Anterior cingulate cortex (tissue), 58 donors: ENCODE measurements at regions not wholly inside any gene's neighbourhood (a gene's known extent, or its start where the extent isn't known, plus 50 kb on each side); places are given as distances from the start of the nearest gene placed in this dataset.

Source experiments
- DNase-seq, 58 donors: peaks; one replicate each; lab custom pipeline; 2025; lab: John Stamatoyannopoulos, UW

DNA sequence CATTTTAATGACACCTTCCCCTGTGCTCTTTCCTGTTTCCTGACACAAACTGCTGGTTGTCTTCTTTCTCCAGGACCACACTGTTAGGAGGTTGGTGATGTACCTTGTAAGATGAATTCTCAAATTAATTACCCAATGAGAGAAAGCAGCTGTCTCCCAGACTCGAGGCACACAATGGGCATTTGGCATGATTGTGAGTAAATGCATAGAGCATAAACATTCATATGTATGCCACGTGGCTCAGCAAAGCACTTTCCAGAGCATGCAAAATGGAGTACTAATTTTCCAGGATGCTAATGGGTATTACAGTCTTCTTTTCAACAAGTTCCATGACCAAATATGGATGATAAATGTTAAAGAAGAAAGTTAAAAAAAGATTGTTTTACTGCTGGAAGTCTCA lies 235.2 kb upstream of the KLHL29 start:
- DNase-seq, result no peak

DNA sequence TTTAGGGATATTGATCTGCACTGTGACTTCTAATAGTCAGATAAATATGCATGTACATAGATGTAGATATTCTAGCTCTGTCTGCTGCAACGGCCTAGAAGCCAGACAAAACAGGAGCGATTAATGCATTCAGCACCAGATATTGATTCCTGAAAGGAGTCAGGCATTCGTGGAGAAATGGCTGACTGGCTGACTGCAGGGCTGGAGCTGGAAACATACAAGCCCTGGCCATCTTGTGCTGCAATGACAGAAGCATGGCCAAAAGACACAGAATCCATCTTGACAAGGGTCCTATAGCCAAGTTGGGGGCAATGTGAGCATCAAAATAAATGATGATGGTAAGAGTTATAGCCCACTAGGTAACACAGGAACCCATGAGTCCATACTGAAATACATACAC lies 231.5 kb upstream of the KLHL29 start:
- no peak for DNase-seq

DNA sequence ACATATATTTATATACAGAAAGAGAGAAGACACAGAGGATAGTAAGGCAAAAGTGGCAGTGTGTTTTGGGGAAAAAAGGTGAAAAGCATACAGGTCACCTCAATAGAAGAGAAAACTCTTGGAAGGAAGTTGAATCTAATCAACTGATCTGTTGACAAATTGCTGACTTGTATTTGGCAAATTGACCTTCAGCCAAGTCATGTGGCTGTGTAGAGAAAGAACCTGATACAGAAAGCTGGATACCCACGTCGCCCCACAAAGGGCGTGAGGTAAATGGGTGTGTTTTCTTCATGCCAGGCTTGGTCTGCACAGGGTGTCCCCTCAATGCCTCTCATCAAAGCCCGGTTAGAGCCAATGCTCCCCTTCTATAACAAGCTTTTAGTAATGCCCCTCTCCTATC lies 230.0 kb upstream of the KLHL29 start:
- no peak for DNase-seq

DNA sequence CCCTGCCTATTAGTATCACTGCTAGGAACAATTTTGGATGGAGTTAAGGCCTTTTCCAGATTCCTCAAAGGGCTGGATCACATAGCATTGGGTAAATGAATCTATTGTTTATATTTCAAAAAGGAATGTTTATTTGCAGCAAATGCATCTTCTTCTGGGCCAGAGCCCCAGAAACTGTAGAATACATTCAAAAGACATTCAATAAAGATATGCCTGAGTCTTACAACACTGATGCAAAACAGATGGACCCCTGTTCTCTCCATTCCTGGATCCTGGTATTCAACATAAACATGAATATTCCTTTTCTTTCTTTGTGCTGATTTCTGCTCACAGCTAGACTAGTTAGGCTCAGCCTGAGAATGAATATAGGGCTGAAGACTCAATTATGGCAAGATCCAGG lies 227.2 kb upstream of the KLHL29 start:
- DNase-seq, result no peak

DNA sequence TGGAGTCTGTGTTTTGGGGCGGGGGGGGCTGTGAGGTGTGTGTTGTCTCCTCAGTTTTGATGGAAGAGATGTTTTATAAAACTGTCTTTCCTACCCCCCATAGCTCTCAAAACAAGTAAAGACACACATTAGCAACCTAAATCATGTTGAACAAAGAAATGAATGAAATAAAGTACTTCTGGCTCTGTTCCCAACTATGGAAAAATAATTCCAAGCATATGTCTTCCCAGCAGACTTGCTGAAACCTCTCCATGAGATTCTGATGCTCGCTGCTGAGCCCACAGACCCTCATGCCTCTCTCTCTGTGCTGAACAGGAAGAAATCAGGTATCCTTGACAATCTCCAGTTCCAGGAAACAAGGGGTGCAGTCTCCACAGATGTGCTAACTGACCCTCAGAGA lies 226.7 kb upstream of the KLHL29 start:
- DNase-seq, result no peak

DNA sequence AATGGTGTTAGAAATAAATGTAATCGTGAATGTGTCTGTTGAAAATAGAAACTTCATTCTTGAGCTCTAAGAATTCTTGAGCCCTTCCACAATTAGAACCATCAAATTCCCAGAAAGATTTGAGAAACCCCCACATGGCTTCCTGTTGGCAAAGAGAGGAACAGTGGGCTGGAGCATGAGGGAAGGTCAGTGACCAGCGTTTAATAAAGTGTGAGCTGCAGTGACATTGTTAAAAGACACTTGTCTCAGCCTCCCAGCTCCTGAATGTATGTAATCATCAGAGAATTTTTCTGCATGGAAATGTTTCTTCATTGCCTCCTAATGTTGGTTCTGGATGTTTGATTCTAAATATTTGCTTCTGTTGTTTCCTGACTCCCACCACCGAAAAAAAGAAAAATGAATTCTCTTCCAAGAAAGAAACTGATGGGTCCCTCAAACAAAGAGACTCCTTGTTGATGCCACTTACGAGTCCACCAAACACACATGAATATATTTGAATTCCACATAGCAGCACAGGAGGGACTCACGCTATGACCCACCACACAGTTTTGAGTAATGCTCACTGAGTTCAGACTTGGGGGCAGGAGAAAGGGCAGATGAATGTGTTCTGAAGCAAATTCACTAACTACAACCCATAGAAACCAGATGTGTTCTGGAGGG lies 225.1 kb upstream of the KLHL29 start:
- no peak for DNase-seq

DNA sequence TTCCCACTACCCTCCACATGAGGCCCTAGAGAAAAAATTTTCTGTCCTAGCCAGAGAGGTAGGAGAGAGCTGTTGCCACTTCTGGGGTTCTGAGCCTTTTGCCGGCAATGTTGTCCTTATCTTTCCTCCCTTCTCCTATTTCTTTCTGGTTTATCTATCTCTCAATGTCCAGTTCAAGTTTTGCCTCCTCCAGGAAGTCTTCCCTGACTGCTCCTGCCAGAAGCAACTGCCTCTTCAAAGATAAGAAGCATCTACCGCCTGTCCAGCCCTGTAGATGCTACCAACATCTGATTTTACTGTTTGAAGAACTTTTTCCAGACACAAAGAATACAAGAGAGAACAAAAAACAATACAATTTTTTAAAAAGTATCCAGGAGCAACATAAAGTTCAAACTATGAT lies 220.8 kb upstream of the KLHL29 start:
- DNase-seq, result no peak

DNA sequence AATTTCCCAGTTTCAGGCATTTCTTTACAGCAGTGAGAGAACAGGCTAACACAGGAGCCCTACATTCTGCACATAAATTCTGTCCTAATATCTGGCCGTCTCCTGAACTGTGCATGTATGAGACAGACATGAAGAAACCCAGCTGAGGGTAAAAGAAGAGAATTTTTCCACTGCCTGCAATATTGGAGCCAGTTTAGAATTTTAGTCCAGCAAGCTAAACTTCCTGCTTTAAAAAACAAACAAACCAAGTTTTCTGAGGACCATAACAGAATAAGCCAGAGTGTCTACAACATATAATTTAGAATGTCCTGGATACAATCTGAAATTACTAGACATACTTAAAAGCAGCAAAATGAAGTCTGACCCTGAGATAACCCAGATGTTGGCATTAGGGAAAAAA lies 215.1 kb upstream of the KLHL29 start:
- DNase-seq, result no peak

DNA sequence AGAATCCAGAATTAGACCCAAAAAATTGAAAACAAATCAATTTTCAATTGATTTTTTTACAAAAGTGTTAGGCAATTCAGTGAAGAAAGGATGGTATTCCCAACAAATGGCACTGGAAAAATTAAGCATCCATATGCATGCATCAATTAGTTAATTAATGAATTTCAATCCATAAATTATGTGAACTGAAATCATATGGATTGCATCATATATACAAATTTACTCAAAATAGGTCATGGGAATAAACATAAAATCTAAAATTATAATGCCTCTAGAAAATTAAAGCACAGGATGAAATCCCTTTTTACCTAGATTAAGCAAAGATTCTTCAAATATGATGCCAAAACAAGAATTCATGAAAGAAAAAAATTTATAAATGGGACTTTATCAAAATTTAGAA lies 213.9 kb upstream of the KLHL29 start:
- DNase-seq, result no peak

DNA sequence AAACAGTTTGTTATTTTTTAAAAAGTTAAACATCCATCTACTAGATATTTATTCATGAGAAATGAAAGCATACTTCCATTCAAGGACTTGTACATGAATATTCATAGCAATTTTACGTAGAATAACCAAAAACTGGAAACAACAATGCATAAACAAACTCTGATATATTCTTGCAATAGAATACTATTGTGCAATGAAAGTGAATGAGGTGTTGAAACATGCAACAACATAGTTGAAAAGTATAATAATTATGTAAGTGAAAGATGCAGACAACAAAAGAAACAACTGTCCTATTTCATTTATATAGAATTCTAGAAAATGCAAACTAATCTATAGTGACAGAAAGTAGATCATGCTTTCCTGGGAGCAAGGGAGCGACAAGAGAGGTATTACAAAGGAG lies 206.6 kb upstream of the KLHL29 start:
- no peak for DNase-seq

DNA sequence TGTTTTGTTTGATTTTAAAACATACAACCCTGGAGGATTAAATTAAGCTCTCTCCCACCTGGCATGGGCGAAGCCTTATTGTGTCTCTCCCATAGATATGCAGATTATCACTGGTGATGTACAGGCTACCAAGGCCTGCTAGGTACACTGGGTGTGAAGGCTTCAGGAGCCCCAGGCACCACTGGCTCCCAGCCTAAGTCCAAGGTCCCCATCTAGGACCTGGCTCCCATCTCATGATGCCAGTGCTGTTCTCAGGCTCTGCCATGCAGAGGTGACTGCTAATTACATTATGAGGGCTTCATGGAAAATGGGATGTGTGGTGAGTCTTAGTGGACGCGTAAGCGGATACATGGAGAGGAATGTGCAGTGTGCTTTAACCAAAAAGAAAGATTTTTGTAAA lies 201.2 kb upstream of the KLHL29 start:
- no peak for DNase-seq

DNA sequence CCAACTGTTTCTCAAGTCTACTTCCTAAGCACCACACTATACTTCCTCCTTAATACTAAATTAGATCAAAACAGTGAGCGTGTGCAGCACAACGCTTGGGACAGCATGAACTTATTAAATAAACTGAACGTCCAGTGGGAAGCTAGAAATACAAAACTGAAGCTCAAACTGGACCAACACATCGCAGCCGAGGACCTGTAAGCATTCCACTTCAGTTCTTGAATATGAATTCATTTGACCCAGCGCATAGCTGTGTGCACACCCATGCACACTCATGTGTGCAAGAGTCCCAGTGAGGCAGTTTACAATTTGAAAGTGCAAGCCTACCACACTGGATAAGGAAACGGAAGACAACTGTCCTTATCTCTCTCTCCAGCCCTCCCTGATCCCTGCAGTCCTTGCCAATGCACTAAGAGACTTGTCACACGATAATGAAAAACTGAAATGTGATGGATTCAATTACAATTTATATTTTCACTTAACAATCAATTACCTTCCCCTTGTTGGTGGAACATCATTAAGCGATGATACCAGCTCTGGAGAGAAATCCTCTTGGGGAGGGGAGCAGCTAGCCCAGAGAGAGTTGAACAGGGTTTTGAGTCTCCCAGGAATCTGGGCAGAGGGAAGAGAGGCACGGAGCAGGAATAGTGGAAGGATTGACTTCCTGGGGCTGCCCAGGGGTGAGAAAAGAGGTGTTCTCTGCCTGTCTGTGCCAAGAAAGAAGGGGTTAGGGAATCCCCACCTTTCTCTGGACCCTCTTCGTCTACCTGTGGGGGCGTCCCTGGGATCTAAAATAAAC lies 186.5 kb upstream of the KLHL29 start:
- no peak for DNase-seq

DNA sequence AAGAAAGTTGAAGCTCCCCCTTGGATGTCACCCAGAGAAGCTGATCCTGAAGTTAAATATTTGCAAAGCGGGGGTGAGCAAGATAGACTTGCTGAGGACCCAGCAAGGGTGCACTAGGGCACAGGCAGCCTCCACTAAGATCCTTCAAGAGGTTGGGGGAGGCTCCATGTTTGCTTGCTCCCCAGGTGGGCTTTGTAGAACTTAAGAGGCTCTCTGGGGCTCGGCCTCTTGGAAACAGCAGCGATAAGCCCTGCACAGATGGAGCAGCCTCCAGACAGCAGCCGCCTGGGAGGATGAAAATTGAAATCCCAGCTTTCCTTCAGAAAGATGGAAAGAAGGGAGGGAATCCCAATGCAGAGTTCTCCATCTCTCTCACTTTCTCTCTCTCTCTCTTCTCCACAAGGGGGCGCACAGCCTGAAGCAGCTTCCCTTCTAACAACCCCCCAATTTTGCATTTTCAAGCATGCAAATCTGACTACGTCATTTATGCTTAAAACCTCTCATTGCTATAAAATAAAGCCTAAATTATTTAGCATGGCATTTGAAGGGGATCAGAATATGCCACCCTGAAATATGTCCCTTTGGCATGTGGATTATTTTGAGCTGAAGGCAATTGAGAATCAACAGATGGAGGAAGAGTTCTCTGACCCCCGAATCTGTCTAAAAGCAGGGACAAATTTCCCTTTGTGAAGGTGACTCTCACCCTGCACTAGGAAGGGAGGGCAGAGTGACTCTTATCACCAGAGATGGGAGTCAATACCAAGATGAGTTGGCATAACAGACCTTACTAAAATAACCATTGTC lies 185.7 kb upstream of the KLHL29 start:
- no peak for DNase-seq

DNA sequence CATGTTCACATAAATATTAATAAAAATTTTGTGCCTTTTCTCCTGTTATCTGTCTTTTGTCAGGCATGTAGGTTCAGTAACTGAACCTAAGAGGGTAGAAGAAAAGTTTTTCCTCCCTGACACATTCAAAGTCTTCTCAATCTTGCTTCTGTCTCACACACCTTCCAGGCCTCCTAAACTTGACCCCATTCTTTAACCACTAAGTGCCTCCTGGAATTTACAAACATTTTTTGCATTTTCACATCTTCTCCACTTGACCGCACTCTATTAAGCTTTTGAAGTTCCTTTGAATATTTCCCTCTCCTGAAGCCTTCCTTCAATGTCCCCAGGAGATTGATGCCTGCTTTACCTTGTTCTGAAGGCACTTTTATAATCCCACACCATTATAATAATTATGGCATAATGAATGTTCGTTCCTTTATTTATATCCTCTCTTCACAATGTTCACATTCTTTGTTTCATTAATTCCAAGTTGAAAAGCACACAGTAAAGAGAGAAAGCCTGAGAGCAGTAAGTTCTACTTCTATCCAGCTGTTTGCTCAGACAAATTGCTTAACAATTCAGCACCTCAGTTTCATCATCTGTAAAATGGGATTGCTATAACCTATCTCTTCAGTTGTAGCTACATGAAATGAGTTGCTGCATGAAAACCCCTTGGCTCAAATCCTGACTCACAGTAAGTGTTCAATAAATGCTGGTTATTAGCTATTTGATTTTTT lies 184.8 kb upstream of the KLHL29 start:
- DNase-seq, result no peak

DNA sequence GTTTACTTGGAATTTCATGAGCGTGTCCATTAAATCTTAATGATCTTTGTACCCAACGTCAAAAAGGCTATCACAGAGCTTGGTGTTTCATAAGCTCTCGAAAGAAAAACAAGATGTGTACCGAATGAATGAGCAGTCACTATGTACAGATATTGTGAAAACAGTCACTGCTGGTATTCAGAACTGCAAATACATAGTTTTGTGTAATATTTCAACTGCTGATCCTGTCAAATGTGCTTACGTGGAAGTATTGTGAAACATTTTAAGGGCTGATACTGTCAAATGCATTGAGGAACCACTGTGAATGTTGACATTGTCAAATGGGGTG lies 184.2 kb upstream of the KLHL29 start:
- no peak for DNase-seq

DNA sequence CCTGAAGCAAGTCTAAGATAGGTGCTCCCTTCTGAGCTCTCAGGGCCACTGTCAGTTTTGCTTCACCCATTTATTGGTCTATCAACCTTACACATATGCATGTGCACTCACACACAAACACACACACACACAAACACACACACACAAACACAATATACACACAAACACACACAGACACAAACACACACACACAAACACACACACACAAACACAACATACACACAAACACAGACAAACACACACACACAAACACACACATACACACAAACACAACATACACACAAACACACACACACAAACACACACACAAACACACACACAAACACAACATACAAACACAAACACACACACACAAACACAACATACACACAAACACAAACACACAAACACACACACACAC lies 181.6 kb upstream of the KLHL29 start:
- DNase-seq, result no peak

DNA sequence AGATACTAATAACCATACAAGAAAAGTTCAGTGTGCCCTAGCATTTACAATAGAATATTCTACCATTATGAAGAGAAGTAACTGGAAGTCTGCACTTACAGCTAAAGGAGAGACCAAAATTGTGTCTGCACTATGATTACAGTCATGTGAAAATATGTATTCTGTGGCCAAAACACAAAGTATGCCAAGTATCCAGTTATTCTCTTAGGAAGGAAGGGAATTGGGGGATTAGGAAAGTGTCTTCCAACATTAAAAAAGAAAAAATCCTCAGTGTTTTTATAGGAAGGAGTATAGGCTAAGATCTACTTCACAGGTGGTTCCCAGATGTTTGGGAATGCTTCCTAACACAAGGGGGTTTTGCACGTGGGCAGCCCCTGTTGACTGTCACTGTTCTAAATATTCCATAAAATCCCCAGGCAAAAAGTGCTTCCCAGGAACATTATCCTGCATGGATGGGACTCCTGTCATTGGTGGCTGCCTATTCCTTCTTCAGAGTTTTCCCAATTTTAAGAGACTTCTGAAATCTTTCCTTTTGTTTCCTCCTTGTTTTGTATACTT lies 180.2 kb upstream of the KLHL29 start:
- no peak for DNase-seq

DNA sequence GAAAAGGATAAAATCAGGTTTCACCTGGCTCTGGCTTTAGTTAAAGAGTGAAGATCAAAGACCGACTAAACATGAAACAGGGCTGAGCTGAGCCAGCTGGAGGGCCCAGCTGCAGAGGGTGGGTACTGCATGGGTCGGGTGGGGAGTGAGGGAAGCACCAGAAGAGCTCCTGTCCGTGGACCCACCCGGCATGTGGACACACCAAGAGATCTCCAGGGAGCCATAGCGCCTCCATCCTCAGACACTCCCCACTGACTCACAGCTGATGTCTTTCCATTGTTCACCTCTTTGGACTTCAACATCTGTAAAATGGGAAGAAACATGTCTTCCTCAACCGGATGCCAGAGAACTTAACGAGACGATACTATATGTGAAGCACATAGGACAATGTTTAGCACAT lies 178.3 kb upstream of the KLHL29 start:
- no peak for DNase-seq

DNA sequence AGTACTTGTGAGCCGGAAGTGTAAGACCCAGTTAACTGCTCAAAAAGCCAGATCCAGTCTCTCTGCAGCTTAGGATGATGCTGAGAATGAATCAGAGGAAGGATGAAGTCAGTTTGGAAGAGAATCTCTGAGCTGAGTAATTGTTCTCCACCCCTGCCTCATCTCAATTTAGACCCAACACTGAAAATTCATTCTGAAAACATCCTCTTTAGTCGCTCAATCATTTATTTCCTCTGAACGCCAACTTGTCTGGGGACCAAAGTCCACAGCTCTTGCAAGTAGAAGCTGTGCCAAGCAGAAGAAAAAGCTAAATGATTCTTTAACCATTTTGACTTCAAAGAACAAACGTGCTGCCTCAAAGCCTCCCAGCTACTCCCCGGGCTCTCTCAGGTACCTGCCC lies 177.1 kb upstream of the KLHL29 start:
- DNase-seq, result peak in 3 of 58 donors; percentile 10 to 20 (median 12)

DNA sequence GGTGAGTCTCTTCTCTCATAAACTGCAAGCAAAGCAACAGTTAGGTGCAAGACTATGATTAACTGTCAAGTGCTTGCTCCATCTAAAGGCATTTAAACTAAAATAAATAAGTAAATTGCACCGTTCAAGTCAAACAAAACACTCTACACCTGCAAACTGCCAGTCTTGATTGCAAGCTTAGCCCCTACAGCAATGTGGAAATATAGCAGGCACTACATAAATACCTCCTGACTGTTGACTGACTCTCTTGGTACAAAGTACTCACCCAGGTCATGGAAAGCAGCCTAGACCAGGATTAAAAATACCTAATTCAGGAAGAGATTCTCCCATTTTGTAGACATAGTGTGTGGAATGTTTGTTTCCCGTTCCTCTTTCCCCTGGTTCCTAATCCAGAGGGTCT lies 176.6 kb upstream of the KLHL29 start:
- no peak for DNase-seq

DNA sequence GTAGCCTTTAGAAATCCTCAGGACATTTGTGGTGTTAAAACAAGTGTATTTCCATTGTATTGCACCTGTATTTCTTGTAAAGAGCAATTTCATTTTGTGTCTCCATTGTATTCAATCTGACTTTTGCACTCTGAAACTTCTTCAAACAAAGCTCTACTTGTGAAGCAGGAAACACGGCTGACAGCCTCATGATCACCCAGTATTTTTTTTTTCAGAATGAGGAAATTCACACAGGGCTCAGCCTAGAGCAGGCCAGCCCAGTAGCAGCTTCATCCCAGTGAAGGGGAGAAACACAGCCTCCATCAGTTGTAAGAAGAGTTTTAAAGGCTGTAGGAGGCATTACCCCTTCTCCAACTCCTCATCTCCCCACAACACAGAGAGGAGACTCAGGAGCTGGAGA lies 175.9 kb upstream of the KLHL29 start:
- DNase-seq, result peak in 1 of 58 donors; percentile 2
